Caco-2 (cell line): ENCODE measurements at regions not wholly inside any gene's neighbourhood (a gene's known extent, or its start where the extent isn't known, plus 50 kb on each side); places are given as distances from the start of the nearest gene placed in this dataset.

Experiments
- BruUV-seq: library from RNA; stranded (reverse); fragments of 400-500 nt; replicated peaks from 2 replicates; lab custom pipeline; 2021; lab: Mats Ljungman, UMichigan
- CTCF ChIA-PET: fragments of 300-600 bp; sonication (Branson Sonifier 250); formaldehyde crosslinking; loops from one replicate; lab custom pipeline; 2022; ENCODE audit warnings: antibody characterized with exemption; lab: Charles Lee
- POLR2A ChIA-PET: fragments of 300-600 bp; sonication (Branson Sonifier 250); formaldehyde crosslinking; loops from one replicate; lab custom pipeline; 2022; ENCODE audit warnings: antibody characterized with exemption; lab: Charles Lee
- DNase-seq, 2 experiments: peaks; one replicate each; pipeline versions ENCODE4 v3.0.0 to v3.0.0-alpha.2; 2020 to 2022
- H3K27me3 ChIP-seq: replicated peaks from 2 replicates; pipeline ENCODE4 v1.6.0; 2011; ENCODE audit warnings: low read length; ENCODE audit not compliant: control insufficient read depth, insufficient read depth
- H3K36me3 ChIP-seq: 2 replicates; pipeline ENCODE4 v1.5.1; 2011; ENCODE audit warnings: low read length; ENCODE audit not compliant: control insufficient read depth, insufficient read depth
- H3K4me1 ChIP-seq: fragments of 250-450 bp; sonication (Bioruptor Pico); 2 replicates; pipeline ENCODE4 v1.5.1; 2020; ENCODE audit warnings: mild to moderate bottlenecking
- H3K4me3 ChIP-seq: 2 replicates; pipeline ENCODE4 v1.5.1; 2011; ENCODE audit warnings: low read depth, mild to moderate bottlenecking, control low read depth, low read length
- H3K9me3 ChIP-seq: fragments of 250-450 bp; sonication (Bioruptor Pico); 2 replicates; pipeline ENCODE4 v1.5.1; 2020; ENCODE audit warnings: mild to moderate bottlenecking, moderate library complexity
- H3K27ac Mint-ChIP-seq: one replicate; pipeline ENCODE4 v1.8.0; 2022; ENCODE audit warnings: mixed read lengths; ENCODE audit not compliant: unreplicated experiment
- H3K27me3 Mint-ChIP-seq: one replicate; pipeline ENCODE4 v1.8.0; 2022; ENCODE audit warnings: mixed read lengths; ENCODE audit not compliant: insufficient read depth, unreplicated experiment
- H3K36me3 Mint-ChIP-seq: one replicate; pipeline ENCODE4 v1.8.0; 2022; ENCODE audit warnings: mild to moderate bottlenecking, mixed read lengths; ENCODE audit not compliant: insufficient read depth, unreplicated experiment
- H3K4me1 Mint-ChIP-seq: one replicate; pipeline ENCODE4 v1.8.0; 2022; ENCODE audit warnings: low read depth, mixed read lengths; ENCODE audit not compliant: unreplicated experiment
- H3K4me3 Mint-ChIP-seq: one replicate; pipeline ENCODE4 v1.8.0; 2022; ENCODE audit warnings: mild to moderate bottlenecking, moderate library complexity, mixed read lengths; ENCODE audit not compliant: unreplicated experiment
- H3K9me3 Mint-ChIP-seq: one replicate; pipeline ENCODE4 v1.8.0; 2022; ENCODE audit warnings: mixed read lengths; ENCODE audit not compliant: unreplicated experiment
- intact Hi-C: fragments of 100-400 bp; cut with micrococcal nuclease; formaldehyde crosslinking; loops from one replicate; pipeline ENCODE4 v1.10.0; 2022; ENCODE audit not compliant: unreplicated experiment
- TF ChIP-seq, protein P1 (sequence below), 2 experiments: fragments of 200-600 bp in 1 of 2; IDR thresholded peaks; 1 replicate in 1 of 2; 2 replicates in 1 of 2; pipeline versions ENCODE4 v1.5.1 to v1.8.0; 2011 to 2022; ENCODE audit warnings: antibody characterized with exemption in 1 of 2, control low read depth in 1 of 2, inconsistent platforms in 1 of 2, low read depth in 1 of 2, low read length in 1 of 2, mild to moderate bottlenecking in 1 of 2, moderate library complexity in 1 of 2; ENCODE audit not compliant: insufficient read depth in 1 of 2, severe bottlenecking in 1 of 2, unreplicated experiment in 1 of 2

DNA sequence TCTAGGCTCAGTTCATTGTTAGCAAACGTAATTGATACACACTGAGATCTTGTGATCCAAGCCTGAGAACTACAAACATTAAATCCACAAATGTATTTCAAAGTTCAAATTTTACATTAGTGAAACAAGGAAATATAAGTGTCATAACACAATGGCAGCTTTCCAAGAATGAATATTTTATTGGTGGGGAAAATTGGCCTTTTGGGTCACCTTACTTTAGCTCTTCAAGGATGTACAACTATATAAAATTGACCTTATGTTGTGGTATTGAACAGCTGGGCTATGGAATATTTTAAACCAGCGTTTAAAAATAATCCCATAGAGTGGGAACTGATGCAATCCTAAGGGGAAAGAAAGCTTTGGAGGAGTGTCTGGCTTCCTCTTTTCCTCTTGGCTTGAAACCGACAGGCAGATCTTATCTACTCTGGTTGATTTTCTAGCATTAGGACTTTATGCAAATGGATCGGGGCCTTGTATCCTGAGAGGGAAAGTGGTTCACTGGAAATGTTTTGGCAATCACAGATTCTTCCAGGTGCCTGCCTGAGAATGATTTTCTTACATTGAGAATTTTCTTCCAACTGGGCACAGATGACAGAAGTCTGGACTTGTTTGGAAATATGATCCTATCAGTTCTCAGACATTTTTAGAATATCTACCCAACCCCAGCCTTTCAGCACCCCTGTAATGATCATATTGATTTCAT is 184.8 kb upstream of the ECI2 start:
- Mint-ChIP-seq H3K4me1 (no peaks in the 10 kb centered on the region), H3K4me3 (no peak overlapping the region), H3K27me3 (peaks cover 3% of the 10 kb centered on the region), H3K9me3 (no peaks in the 10 kb centered on the region), H3K36me3 (no peaks in the 10 kb centered on the region), H3K27ac (no peak overlapping the region)
- H3K4me1 ChIP-seq = no peaks in the 10 kb centered on the region
- no peak for DNase-seq
- CTCF ChIA-PET = no interaction called here
- TF ChIP-seq, protein P1, sequence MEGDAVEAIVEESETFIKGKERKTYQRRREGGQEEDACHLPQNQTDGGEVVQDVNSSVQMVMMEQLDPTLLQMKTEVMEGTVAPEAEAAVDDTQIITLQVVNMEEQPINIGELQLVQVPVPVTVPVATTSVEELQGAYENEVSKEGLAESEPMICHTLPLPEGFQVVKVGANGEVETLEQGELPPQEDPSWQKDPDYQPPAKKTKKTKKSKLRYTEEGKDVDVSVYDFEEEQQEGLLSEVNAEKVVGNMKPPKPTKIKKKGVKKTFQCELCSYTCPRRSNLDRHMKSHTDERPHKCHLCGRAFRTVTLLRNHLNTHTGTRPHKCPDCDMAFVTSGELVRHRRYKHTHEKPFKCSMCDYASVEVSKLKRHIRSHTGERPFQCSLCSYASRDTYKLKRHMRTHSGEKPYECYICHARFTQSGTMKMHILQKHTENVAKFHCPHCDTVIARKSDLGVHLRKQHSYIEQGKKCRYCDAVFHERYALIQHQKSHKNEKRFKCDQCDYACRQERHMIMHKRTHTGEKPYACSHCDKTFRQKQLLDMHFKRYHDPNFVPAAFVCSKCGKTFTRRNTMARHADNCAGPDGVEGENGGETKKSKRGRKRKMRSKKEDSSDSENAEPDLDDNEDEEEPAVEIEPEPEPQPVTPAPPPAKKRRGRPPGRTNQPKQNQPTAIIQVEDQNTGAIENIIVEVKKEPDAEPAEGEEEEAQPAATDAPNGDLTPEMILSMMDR (IDR thresholded peaks at IDR 0.05; ENCODE audit: insufficient read depth in 1 of 2, low read depth in 1 of 2, low read length in 1 of 2, severe bottlenecking in 1 of 2, unreplicated experiment in 1 of 2) = no peak
- intact Hi-C loops = no loop called here
- H3K36me3 ChIP-seq = no peaks in the 10 kb centered on the region
- BruUV-seq = no TSS peak
- 0 out of 2 replicates have a peak, but pooled peaks cover 4% of the 10 kb centered on the region for H3K9me3 ChIP-seq
- POLR2A ChIA-PET = no interaction called here
- H3K27me3 ChIP-seq = no peaks in the 10 kb centered on the region
- no peak overlapping the region for H3K4me3 ChIP-seq

DNA sequence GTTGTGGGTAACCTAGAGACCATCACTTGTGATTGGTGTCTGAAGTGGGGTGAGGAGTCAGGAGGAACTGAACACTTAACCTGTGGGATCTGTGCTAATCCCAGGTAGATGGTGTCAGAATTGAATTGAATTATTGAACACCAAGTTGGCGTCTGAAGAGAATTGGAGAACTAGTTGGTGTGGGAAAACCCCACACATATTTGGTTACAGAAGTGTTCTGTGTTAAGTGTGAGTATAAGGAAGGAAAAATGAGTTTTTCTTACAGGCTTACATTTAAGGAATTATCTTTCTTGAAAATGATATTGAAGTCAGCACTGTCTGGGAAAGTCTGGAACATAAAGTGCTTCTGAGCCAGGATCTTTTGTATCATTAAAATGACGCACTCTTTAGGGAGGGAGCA is 182.9 kb upstream of the ECI2 start:
- Mint-ChIP-seq H3K4me3 (no peak overlapping the region), H3K9me3 (peaks cover 11% of the 10 kb centered on the region), H3K27me3 (peaks cover 3% of the 10 kb centered on the region), H3K4me1 (no peaks in the 10 kb centered on the region), H3K36me3 (no peaks in the 10 kb centered on the region), H3K27ac (no peak overlapping the region)
- TF ChIP-seq, protein P1 (IDR thresholded peaks at IDR 0.05; ENCODE audit: insufficient read depth in 1 of 2, low read depth in 1 of 2, low read length in 1 of 2, severe bottlenecking in 1 of 2, unreplicated experiment in 1 of 2) = no peak
- Histone ChIP-seq H3K9me3 (peaks cover 7% of the 10 kb centered on the region; the same call in 1 of the 2 replicates), H3K36me3 (no peaks in the 10 kb centered on the region), H3K27me3 (no peaks in the 10 kb centered on the region), H3K4me3 (no peak overlapping the region), H3K4me1 (no peaks in the 10 kb centered on the region)
- no peak for DNase-seq
- POLR2A ChIA-PET = no interaction called here
- no TSS peak for BruUV-seq
- CTCF ChIA-PET = no interaction called here
- intact Hi-C loops = no loop called here

DNA sequence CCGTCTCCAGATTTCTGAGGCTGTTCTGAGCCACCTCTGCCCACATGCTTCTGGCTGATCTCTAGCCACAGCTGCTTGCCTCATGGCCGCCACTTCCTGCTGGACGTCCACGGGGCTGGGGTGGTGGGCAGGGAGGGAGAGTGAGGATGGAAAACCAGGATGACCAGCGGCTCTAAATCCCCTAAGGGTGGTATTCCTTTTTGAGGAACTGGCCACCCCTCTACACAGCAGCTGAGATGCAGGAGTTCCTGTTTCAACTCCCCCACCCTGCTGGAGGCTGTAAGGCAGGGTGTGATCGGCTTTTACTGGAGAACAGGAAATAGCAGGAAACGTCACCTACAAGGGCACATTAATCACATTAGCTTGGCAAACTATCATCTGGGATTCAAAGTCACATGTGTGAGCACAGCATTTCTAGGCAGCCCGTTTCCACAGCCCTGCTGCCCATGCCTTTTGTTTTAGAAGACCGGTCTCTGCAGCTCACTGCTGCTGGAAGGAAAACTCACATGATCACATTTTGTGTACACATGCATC is 181.6 kb upstream of the ECI2 start:
- no peak for DNase-seq
- CTCF ChIA-PET = no interaction called here
- H3K4me3 Mint-ChIP-seq = no peak overlapping the region
- Histone ChIP-seq H3K9me3 (peaks cover 15% of the 10 kb centered on the region; the same call in 1 of the 2 replicates), H3K4me1 (no peaks in the 10 kb centered on the region), H3K36me3 (no peaks in the 10 kb centered on the region), H3K27me3 (no peaks in the 10 kb centered on the region), H3K4me3 (no peak overlapping the region)
- intact Hi-C loops = no loop called here
- POLR2A ChIA-PET = no interaction called here
- TF ChIP-seq, protein P1 (IDR thresholded peaks at IDR 0.05; ENCODE audit: insufficient read depth in 1 of 2, low read depth in 1 of 2, low read length in 1 of 2, severe bottlenecking in 1 of 2, unreplicated experiment in 1 of 2) = no peak
- no peaks in the 10 kb centered on the region for H3K4me1 Mint-ChIP-seq
- H3K9me3 Mint-ChIP-seq = peaks cover 17% of the 10 kb centered on the region
- H3K27me3 Mint-ChIP-seq = peaks cover 3% of the 10 kb centered on the region
- no TSS peak for BruUV-seq
- no peak overlapping the region for H3K27ac Mint-ChIP-seq
- no peaks in the 10 kb centered on the region for H3K36me3 Mint-ChIP-seq
